GM12872 (cell line): ENCODE measurements at regions not wholly inside any gene's neighbourhood (a gene's known extent, or its start where the extent isn't known, plus 50 kb on each side); places are given as distances from the start of the nearest gene placed in this dataset.

Experiments used
- TF ChIP-seq, protein P1 (sequence below): IDR thresholded peaks from 3 replicates; pipeline ENCODE4 v1.5.1; 2011; ENCODE audit warnings: low read depth, mild to moderate bottlenecking, low read length, moderate library complexity; ENCODE audit not compliant: insufficient read depth

DNA sequence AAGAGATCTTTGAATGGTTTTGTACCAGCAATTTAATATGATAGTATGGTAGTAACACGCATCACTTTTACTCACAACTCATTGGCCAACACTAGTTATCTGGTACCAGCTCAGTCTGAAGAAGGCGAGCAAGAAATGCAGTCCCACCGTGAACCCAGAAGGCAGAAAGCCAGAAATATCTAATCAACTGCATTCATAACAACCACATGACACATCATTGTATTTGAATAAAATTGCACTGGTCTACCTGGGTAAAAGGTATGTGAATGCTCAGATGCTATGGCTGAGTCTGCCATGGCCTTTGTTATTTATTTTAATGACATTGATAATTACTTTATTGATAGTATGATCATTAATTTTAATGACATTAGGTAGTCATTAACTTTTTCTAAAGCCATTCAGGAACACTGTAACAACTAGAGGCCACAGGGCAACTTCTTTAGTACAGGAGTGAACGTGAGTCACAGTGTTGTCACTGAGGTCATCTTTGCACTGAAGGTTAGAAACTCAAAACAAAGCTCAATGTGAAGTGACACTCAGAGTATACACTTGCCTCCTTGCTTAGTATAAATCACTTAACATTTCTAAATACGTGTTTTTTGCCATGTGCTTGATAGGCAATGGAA is 475.6 kb upstream of the TNP1 start:
- TF ChIP-seq, protein P1, sequence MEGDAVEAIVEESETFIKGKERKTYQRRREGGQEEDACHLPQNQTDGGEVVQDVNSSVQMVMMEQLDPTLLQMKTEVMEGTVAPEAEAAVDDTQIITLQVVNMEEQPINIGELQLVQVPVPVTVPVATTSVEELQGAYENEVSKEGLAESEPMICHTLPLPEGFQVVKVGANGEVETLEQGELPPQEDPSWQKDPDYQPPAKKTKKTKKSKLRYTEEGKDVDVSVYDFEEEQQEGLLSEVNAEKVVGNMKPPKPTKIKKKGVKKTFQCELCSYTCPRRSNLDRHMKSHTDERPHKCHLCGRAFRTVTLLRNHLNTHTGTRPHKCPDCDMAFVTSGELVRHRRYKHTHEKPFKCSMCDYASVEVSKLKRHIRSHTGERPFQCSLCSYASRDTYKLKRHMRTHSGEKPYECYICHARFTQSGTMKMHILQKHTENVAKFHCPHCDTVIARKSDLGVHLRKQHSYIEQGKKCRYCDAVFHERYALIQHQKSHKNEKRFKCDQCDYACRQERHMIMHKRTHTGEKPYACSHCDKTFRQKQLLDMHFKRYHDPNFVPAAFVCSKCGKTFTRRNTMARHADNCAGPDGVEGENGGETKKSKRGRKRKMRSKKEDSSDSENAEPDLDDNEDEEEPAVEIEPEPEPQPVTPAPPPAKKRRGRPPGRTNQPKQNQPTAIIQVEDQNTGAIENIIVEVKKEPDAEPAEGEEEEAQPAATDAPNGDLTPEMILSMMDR = no peak

DNA sequence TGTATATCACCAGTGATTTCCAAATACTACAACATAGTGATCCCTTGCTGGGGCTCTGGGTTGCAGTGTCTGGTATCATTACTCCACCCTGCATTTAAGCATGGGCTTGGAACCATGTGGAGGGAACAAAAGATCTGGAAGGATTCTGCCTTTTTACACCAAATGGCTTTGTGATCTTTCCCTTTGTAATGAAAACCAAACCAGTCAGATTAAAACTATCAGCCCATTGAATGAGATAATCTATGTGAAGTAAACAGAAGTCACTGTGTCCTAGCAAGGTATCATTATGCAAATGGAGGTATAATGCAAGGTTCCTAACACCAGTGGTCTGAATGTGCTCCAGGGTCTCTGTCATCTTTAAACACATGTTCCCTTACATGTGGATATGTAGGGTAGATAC is 474.7 kb upstream of the TNP1 start:
- TF ChIP-seq, protein P1 = no peak

DNA sequence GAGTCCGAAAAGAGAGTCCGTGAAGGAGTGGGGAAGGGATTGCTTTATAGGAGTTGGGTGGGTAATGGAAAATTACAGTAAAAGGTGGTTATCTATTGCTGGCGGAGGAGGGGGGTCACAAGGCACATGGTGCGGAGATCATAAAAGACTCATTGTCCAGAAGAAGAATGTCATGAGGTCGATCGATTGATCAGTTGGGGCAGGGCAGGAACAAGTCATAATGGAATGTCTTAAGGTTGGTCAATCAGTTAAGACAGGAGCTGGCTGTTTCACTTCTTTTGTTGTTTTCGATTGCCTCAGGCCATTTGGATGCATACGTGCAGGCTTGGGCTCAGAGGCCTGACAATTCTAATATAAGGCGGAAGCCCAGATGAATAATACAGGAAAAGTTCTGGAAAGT is 473.0 kb upstream of the TNP1 start:
- TF ChIP-seq, protein P1 = no peak

DNA sequence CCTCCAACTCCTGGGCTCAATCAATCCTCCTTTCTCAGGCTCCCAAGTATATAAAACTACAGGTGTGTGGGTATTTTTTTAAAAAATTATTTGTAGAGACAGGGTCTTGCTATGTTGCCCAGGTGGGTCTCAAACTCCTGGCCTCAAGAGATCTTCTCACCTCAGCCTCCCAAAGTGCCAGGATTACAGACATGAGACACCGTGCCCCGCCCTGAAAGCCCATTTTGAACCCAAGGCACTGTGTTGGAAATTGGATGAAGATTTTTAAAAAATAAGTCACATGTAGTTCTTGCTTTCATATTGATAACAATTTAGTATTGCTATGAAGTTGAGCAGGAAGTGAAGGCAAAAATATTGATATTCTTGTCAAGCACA is 472.5 kb upstream of the TNP1 start:
- TF ChIP-seq, protein P1 = no peak

DNA sequence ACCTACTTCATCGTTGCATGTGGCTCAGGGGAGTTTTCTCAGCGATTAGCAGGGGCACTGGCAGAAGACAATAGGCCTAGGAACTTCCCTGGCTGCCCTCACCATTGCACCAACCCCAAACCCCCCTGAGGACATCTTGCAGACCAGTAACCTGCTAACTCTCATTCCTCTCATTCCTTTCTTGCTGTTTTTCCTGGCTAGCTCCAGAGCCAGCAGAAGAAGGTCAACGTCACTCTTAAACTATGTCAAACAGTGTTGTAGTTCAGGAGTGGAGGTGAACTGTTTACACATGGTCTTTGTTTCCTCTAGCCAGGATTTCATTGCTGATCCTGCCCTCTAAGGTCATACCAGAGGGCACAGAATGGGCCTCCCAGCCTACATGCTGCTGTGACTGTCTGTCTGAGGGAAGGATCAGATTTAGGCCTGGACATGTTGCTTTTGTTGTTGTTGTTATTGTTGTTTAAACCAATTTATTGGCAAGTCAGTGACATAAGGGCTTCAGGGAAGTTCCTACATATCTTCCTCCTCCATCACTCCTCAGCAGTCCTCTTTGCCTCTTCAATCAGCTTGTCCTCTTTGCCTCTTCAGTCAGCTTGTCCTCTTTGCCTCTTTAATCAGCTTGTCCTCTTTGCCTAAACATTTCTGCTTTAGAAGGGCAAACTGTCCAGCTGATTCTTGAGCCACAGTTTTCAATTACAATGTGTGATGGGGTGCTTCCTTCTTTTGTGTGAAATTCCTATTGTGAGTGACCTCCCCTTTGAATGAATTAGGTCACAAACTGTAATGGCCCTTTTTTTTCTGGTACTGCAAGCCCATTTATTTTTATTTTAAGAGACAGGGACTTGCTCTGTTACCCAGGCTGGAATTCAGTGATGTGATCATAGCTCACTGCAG is 471.9 kb upstream of the TNP1 start:
- TF ChIP-seq, protein P1 = no peak

DNA sequence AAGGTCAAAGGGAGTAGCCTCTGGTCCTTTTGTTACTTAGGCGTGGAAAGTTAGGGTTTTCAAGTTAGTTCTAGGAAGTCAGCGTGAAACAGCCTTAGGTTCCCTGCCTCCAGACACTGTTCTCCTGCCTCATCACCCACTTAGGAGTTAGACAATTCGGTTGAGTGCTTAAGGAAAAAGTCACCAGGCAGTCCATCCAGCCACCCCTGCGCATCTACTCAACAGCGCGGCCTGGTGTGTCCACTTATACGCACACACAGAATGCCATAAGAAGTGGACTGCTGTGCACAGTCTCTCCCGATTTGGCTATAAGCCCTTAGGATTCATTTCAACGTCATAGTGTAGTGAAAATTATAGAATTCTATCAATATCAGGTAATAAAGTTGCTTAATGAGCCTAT is 470.8 kb upstream of the TNP1 start:
- TF ChIP-seq, protein P1 = no peak

DNA sequence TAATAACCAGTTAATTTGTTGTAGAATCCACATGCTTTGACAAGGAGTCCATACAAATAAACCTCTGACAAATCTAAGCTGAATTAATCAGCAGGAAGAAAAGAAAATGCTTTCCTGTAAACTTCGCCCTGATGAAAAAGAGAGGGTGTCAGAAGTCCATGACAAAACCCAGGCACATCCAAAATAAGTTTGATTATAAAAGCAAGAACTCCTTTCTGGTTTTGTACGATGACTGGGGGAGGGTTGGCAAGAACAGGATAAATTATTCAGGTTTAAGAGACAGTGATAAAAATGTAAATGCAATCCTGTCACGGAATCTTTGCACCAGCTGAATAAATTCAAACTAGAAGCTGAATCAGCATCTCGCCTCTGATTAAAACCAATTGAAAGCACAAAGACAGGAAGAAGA is 469.2 kb upstream of the TNP1 start:
- TF ChIP-seq, protein P1 = no peak
